ENCODE measurements at regions not wholly inside any gene's neighbourhood (a gene's known extent, or its start where the extent isn't known, plus 50 kb on each side); places are given as distances from the start of the nearest gene placed in this dataset.

- no peak for TF ChIP-seq RARB (CRISPR knock-in tag; IDR thresholded peaks at IDR 0.05)
- no peak for TF ChIP-seq ZC3H10 (CRISPR knock-in tag; IDR thresholded peaks at IDR 0.05)
- TF ChIP-seq ARNTL (CRISPR knock-in tag; IDR thresholded peaks at IDR 0.05; ENCODE audit: borderline replicate concordance, low read depth) = no peak
- no peak for TF ChIP-seq OSR1 (CRISPR knock-in tag; IDR thresholded peaks at IDR 0.05)
- no peak for TF ChIP-seq TCF4 (CRISPR knock-in tag; IDR thresholded peaks at IDR 0.05; ENCODE audit: borderline replicate concordance)
Observed at GRCh38 chr15:88388686-88389085, 78.5 kb downstream of the MRPL46 start.

Measured in SK-N-SH treated with all-trans-retinoic acid at 6 μM for 48 hours (cell line).